Transverse colon (tissue), 4 donors: ENCODE measurements at regions not wholly inside any gene's neighbourhood (a gene's known extent, or its start where the extent isn't known, plus 50 kb on each side); places are given as distances from the start of the nearest gene placed in this dataset.

Experiments used
- DNase-seq: peaks from one replicate; pipeline ENCODE4 v3.0.0-alpha.2; 2019
- H3K27ac ChIP-seq, 4 donors: fragments of 200-600 bp; sonication (generic); 2 replicates each; pipeline ENCODE4 v1.5.1; 2016 to 2018; ENCODE audit warnings: inconsistent platforms in 4 of 4
- H3K27me3 ChIP-seq: fragments of 200-600 bp; sonication (generic); 2 replicates; pipeline ENCODE4 v1.5.1; 2017; ENCODE audit warnings: inconsistent platforms
- H3K36me3 ChIP-seq, 4 donors: fragments of 200-600 bp; sonication (generic); 2 replicates each; pipeline ENCODE4 v1.5.1; 2017 to 2019; ENCODE audit warnings: inconsistent platforms in 4 of 4
- H3K4me1 ChIP-seq, 4 donors: fragments of 200-600 bp; sonication (generic); 2 replicates each; pipeline ENCODE4 v1.5.1; 2017 to 2020; ENCODE audit warnings: inconsistent platforms in 4 of 4
- H3K4me3 ChIP-seq, 4 donors: fragments of 200-600 bp; sonication (generic); 1 replicate in 1 of 4; 2 replicates in 3 of 4; pipeline versions ENCODE4 v1.5.1 to v1.6.1; 2017 to 2019; ENCODE audit warnings: inconsistent platforms in 4 of 4
- H3K9me3 ChIP-seq, 2 donors: fragments of 200-600 bp; sonication (generic); 2 replicates each; pipeline ENCODE4 v1.5.1; 2017 to 2019; ENCODE audit warnings: inconsistent platforms in 2 of 2
- EP300 ChIP-seq: sonication (generic); formaldehyde crosslinking; IDR thresholded peaks from one replicate; pipeline ENCODE4 v1.6.1; 2017; ENCODE audit warnings: antibody characterized with exemption, low read depth
- POLR2A ChIP-seq: fragments of 450-650 bp; IDR thresholded peaks from one replicate; pipeline ENCODE4 v1.6.1; 2016; ENCODE audit warnings: antibody characterized with exemption, mild to moderate bottlenecking, moderate library complexity
- POLR2AphosphoS5 ChIP-seq, 3 donors: sonication (generic); formaldehyde crosslinking; IDR thresholded peaks; one replicate each; pipeline ENCODE4 v1.6.1; 2016; ENCODE audit warnings: antibody characterized with exemption in 3 of 3
- WGBS, 2 donors: methylation state at CpG; one replicate each; pipeline ENCODE4 v1.1.5; 2018; ENCODE audit warnings: low coverage in 1 of 2; 5-methylcytosine and 5-hydroxymethylcytosine counted together
- in situ Hi-C, 4 donors: fragments of 200-750 bp; cut with MboI; loops; one replicate each; pipeline versions ENCODE4 v1.15.0 to v1.15.1; 2017; ENCODE audit warnings: low sequenced_read_pairs in 3 of 4, low pct_ligation_motif_present in 1 of 4, low pct_unique_long_range_greater_than_20kb in 1 of 4
- intact Hi-C: fragments of 100-400 bp; cut with DNase I; formaldehyde crosslinking; loops from one replicate; pipeline ENCODE4 v1.15.1; 2023; ENCODE audit warnings: low total_unique reads
- TF ChIP-seq, protein P1 (sequence below), 5 experiments: fragments of 200-600 bp in 3 of 5; fragments of 450-650 bp in 2 of 5; sonication (generic) in 3 of 5; IDR thresholded peaks; 1 replicate in 2 of 5; 2 replicates in 3 of 5; pipeline ENCODE4 v1.5.1; 2016 to 2017; ENCODE audit warnings: antibody characterized with exemption in 5 of 5, inconsistent platforms in 3 of 5, mild to moderate bottlenecking in 2 of 5, moderate library complexity in 1 of 5

DNA sequence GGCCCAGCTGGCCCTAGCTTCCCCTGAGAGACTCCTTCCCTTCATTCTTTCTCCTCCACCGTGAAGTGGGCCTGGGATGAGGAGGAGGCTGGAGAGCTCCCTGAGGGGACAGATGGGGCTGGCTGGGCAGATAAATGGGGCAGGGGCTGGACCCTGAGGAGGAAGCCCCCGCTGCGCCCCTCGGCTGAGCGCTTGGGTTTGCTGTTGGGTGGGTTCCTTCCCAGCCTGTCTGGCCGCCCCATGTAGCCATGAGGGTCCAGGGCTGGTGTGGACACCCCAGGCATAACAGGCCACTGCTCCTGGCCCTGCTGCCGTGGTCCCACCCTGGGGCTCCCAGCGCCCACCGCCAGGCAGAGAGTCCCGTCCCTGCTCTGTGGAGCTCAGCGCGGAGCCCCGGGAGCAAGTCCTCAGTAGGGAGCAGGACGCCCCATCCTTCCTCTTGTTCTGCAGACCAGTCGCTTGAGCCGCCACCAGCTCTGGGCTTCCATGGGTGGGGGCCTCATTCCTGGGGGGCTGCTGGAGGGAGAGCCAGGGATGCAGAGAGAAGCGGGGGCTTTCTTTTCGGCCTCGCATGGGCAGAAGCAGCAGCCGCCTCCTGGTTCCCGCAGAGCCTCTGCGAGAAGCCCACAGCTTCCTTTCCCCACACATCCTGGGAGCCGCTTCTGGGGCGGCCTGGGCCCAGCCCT is 266.4 kb upstream of the TCERG1L start:
- intact Hi-C loops: no loop called here
- Histone ChIP-seq H3K4me1 (no peaks in the 10 kb centered on the region), H3K9me3 (no peaks in the 10 kb centered on the region), H3K4me3 (no peak overlapping the region), H3K36me3 (no peaks in the 10 kb centered on the region), H3K27ac (no peak overlapping the region), H3K27me3 (no peaks in the 10 kb centered on the region)
- WGBS, 2 donors: 88% methylated on average over 17 of the region's 24 CpGs; no CpG with 5 or more reads in 1 of the 2 donors
- DNase-seq: no peak
- in situ Hi-C loops: no loop called here
- TF ChIP-seq POLR2AphosphoS5 (IDR thresholded peaks at IDR 0.05) (no peak), EP300 (no peak), POLR2A (no peak)
- TF ChIP-seq, protein P1, sequence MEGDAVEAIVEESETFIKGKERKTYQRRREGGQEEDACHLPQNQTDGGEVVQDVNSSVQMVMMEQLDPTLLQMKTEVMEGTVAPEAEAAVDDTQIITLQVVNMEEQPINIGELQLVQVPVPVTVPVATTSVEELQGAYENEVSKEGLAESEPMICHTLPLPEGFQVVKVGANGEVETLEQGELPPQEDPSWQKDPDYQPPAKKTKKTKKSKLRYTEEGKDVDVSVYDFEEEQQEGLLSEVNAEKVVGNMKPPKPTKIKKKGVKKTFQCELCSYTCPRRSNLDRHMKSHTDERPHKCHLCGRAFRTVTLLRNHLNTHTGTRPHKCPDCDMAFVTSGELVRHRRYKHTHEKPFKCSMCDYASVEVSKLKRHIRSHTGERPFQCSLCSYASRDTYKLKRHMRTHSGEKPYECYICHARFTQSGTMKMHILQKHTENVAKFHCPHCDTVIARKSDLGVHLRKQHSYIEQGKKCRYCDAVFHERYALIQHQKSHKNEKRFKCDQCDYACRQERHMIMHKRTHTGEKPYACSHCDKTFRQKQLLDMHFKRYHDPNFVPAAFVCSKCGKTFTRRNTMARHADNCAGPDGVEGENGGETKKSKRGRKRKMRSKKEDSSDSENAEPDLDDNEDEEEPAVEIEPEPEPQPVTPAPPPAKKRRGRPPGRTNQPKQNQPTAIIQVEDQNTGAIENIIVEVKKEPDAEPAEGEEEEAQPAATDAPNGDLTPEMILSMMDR (IDR thresholded peaks at IDR 0.05): no peak

DNA sequence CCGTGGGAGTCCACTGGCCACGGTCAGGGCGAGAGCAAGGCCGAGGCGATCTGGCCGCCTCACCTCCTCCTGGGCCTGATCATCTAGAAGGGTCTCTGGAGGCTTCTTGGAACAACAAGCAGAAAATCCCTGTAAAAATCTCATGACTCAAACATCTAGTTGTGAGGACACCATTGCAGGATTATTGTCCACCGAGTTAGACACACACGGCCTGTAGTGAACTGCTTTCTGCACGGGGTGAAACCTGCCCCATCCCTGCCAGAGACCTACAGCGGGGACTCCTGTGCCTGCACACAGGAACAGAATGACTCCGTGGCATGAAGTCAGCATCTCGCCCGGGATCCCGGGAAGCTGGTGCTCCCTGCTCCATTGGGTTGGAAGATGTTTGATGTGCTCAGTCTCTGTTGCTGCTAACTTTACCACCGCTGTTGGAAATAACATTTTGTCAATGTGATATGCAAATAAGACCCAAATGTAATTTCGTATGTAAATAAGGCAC is 267.0 kb upstream of the TCERG1L start:
- Histone ChIP-seq H3K27ac (no peak overlapping the region), H3K36me3 (no peaks in the 10 kb centered on the region), H3K9me3 (no peaks in the 10 kb centered on the region), H3K27me3 (no peaks in the 10 kb centered on the region), H3K4me1 (no peaks in the 10 kb centered on the region), H3K4me3 (no peak overlapping the region)
- intact Hi-C loops: no loop called here
- no peak for DNase-seq
- TF ChIP-seq POLR2A: no peak
- WGBS, 2 donors: 79 to 100% methylated on average over 2 to 16 of the region's 16 CpGs
- in situ Hi-C loops: no loop called here

DNA sequence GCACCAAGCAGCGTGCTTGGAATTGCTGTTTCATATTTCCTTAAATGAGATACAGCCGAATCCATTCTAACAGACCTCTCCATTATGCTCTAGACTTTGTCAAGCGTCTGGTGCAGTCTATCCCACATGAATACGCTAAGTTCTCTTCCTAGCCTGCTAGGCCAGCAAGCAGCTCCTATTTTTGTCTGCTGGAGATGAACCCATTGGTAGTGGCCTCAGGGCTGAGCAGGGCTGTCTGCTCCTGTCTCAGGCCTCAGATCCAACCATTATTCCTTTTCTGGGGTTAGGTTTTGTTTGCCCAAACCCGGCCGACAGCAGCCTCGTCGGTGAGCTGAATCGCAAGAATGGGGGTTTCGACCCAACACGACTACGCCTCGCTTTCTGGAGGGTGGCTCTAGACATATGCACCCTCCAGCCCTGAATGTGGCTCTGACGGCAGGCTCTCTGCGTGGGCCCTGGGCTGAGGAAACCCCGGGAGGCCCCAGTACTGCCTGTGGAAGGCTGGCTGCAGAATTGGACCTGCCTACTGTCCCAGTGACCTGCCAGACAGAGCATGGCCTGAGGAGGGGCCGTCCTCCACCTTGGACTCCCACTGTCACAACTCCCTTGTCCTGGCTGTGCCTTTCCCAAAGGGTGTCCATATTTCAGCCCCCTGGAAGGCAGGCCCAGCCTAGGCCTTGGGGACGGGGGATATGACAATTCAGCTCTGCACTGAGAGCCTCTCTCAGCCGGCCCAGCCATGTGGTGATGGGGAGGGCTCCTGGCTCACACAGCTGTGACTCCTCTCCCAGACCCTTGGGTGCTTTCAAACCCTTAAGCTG is 267.9 kb upstream of the TCERG1L start:
- Histone ChIP-seq H3K27ac (no peak overlapping the region), H3K36me3 (no peaks in the 10 kb centered on the region), H3K27me3 (no peaks in the 10 kb centered on the region), H3K4me1 (no peaks in the 10 kb centered on the region), H3K9me3 (no peaks in the 10 kb centered on the region), H3K4me3 (no peak overlapping the region)
- intact Hi-C loops (no loop called here), in situ Hi-C loops (no loop called here)
- no peak for DNase-seq
- TF ChIP-seq POLR2AphosphoS5 (IDR thresholded peaks at IDR 0.05) (no peak), POLR2A (no peak), EP300 (no peak)
- TF ChIP-seq, protein P1 (IDR thresholded peaks at IDR 0.05): no peak
- 73 to 79% methylated on average over 5 to 19 of the region's 19 CpGs for WGBS, 2 donors

DNA sequence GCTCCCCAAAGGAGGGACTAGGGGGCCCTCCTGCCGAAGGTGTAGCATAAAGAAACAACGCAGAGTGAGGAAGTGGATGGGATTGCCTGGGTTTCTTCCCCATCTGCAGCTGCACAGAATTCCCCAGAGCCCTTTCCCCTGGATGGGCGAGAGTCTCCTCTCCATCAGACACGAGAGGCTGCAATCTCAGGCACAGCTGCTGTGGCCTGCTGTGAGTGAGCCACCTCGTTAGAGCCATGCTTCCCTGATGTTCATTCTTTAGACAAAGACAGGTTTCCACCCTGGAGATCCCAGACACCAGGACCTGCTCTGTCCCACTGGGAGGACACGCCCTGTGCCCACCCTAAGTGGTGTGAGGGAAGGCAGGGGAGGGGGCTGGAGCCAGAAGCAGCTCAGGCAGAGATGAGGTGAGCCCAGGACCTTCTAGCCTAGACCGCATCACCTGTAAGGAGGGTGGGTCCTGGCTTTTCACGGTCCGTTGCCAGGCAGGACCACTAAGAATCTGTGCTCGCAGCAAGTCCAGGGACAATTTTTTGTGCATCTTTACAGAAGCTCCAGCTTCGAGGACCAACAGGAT is 268.6 kb upstream of the TCERG1L start:
- H3K27ac ChIP-seq: no peak overlapping the region
- WGBS, 2 donors: 58% methylated on average over 11 of the region's 11 CpGs; no CpG with 5 or more reads in 1 of the 2 donors
- H3K9me3 ChIP-seq: no peaks in the 10 kb centered on the region
- no peak for TF ChIP-seq POLR2AphosphoS5 (IDR thresholded peaks at IDR 0.05)
- TF ChIP-seq, protein P1 (IDR thresholded peaks at IDR 0.05): no peak
- no peak for TF ChIP-seq EP300
- no peak for TF ChIP-seq POLR2A
- no peak overlapping the region for H3K4me3 ChIP-seq
- in situ Hi-C loops: no loop called here
- no peak for DNase-seq
- no peaks in the 10 kb centered on the region for H3K27me3 ChIP-seq
- H3K4me1 ChIP-seq: no peaks in the 10 kb centered on the region
- H3K36me3 ChIP-seq: no peaks in the 10 kb centered on the region
- intact Hi-C loops: no loop called here
